H9 (cell line): ENCODE measurements at regions not wholly inside any gene's neighbourhood (a gene's known extent, or its start where the extent isn't known, plus 50 kb on each side); places are given as distances from the start of the nearest gene placed in this dataset.

ENCODE experiments used
- DNase-seq: peaks from one replicate; pipeline ENCODE4 v3.0.0-alpha.2; 2017
- H2AFZ ChIP-seq: one replicate; pipeline ENCODE4 v1.6.1; 2013; ENCODE audit warnings: mild to moderate bottlenecking, low read length, control low read depth, moderate library complexity
- H2AK5ac ChIP-seq: 2 replicates; pipeline ENCODE4 v1.6.1; 2013; ENCODE audit warnings: low read length, control low read depth, mixed read lengths; ENCODE audit not compliant: insufficient read length
- H2BK120ac ChIP-seq: one replicate; pipeline ENCODE4 v1.6.1; 2013; ENCODE audit warnings: low read depth, mild to moderate bottlenecking, low read length, control low read depth, inconsistent platforms; ENCODE audit not compliant: poor library complexity, severe bottlenecking
- H2BK12ac ChIP-seq: 2 replicates; pipeline ENCODE4 v1.6.1; 2013; ENCODE audit warnings: low read length, control low read depth, mixed read lengths, low read depth; ENCODE audit not compliant: insufficient read length
- H2BK15ac ChIP-seq: 2 replicates; pipeline ENCODE4 v1.6.1; 2013; ENCODE audit warnings: low read depth, low read length, control low read depth
- H2BK20ac ChIP-seq: one replicate; pipeline ENCODE4 v1.6.1; 2013; ENCODE audit warnings: low read depth, mild to moderate bottlenecking, low read length, control low read depth, inconsistent platforms; ENCODE audit not compliant: poor library complexity, severe bottlenecking
- H2BK5ac ChIP-seq: 2 replicates; pipeline ENCODE4 v1.6.1; 2013; ENCODE audit warnings: low read length, control low read depth, mixed read lengths; ENCODE audit not compliant: insufficient read length
- H3K14ac ChIP-seq: 2 replicates; pipeline ENCODE4 v1.6.1; 2013; ENCODE audit warnings: low read length, control low read depth; ENCODE audit not compliant: insufficient read depth
- H3K18ac ChIP-seq: 2 replicates; pipeline ENCODE4 v1.6.1; 2013; ENCODE audit warnings: low read depth, mild to moderate bottlenecking, mixed read lengths, low read length, control low read depth; ENCODE audit not compliant: insufficient read length
- H3K23ac ChIP-seq: 2 replicates; pipeline ENCODE4 v1.6.1; 2013; ENCODE audit warnings: low read length, control low read depth, mixed read lengths, low read depth; ENCODE audit not compliant: insufficient read length
- H3K23me2 ChIP-seq: 2 replicates; pipeline ENCODE4 v1.6.1; 2013; ENCODE audit warnings: low read depth, mild to moderate bottlenecking, mixed read lengths, low read length, control low read depth; ENCODE audit not compliant: insufficient read length, poor library complexity, severe bottlenecking
- H3K27ac ChIP-seq: 2 replicates; pipeline ENCODE4 v1.5.1; 2013; ENCODE audit warnings: low read length, control low read depth, mixed read lengths, low read depth; ENCODE audit not compliant: insufficient read length
- H3K27me3 ChIP-seq: 2 replicates; pipeline ENCODE4 v1.6.1; 2013; ENCODE audit warnings: low read length, control low read depth, inconsistent platforms; ENCODE audit not compliant: insufficient read depth
- H3K4ac ChIP-seq: 2 replicates; pipeline ENCODE4 v1.6.1; 2013; ENCODE audit warnings: low read depth, mild to moderate bottlenecking, control low read depth, inconsistent platforms, low read length, moderate library complexity
- H3K4me1 ChIP-seq: 2 replicates; pipeline ENCODE4 v1.6.1; 2013; ENCODE audit warnings: low read length, control low read depth, inconsistent platforms; ENCODE audit not compliant: insufficient read depth
- H3K4me2 ChIP-seq: 2 replicates; pipeline ENCODE4 v1.6.1; 2013; ENCODE audit warnings: low read length, control low read depth, mixed read lengths; ENCODE audit not compliant: insufficient read length, insufficient read depth
- H3K56ac ChIP-seq: 2 replicates; pipeline ENCODE4 v1.6.1; 2013; ENCODE audit warnings: low read depth, mild to moderate bottlenecking, mixed read lengths, low read length, control low read depth; ENCODE audit not compliant: insufficient read length
- H3K79me1 ChIP-seq: 2 replicates; pipeline ENCODE4 v1.6.1; 2013; ENCODE audit warnings: low read depth, mild to moderate bottlenecking, moderate library complexity, low read length, control low read depth, inconsistent platforms; ENCODE audit not compliant: insufficient read depth, poor library complexity, severe bottlenecking
- H3K79me2 ChIP-seq: 2 replicates; pipeline ENCODE4 v1.6.1; 2013; ENCODE audit warnings: low read length, control low read depth, inconsistent platforms; ENCODE audit not compliant: insufficient read depth
- H3K9ac ChIP-seq: 2 replicates; pipeline ENCODE4 v1.6.1; 2013; ENCODE audit warnings: low read length, control low read depth, mixed read lengths; ENCODE audit not compliant: insufficient read length; ENCODE audit errors: extremely low read depth
- H3K9me3 ChIP-seq: one replicate; pipeline ENCODE4 v1.6.1; 2013; ENCODE audit warnings: low read depth, low read length, inconsistent platforms; ENCODE audit not compliant: control insufficient read depth
- H3T11ph ChIP-seq: one replicate; pipeline ENCODE4 v1.6.1; 2013; ENCODE audit warnings: mild to moderate bottlenecking, low read length, control low read depth, inconsistent platforms
- H4K20me1 ChIP-seq: one replicate; pipeline ENCODE4 v1.6.1; 2013; ENCODE audit not compliant: control insufficient read depth, insufficient read length, insufficient read depth
- H4K5ac ChIP-seq: 2 replicates; pipeline ENCODE4 v1.6.1; 2013; ENCODE audit warnings: low read depth, mild to moderate bottlenecking, mixed read lengths, low read length, control low read depth; ENCODE audit not compliant: insufficient read length
- H4K8ac ChIP-seq: replicated peaks from 2 replicates; pipeline ENCODE4 v1.6.1; 2013; ENCODE audit warnings: low read length, control low read depth, mixed read lengths, low read depth; ENCODE audit not compliant: insufficient read length
- H4K91ac ChIP-seq: 2 replicates; pipeline ENCODE4 v1.6.1; 2013; ENCODE audit warnings: low read depth, mild to moderate bottlenecking, moderate library complexity, mixed read lengths, low read length, control low read depth; ENCODE audit not compliant: insufficient read length
- H3K27ac Mint-ChIP-seq, 3 experiments: 2 replicates in 2 of 3; 3 replicates in 1 of 3; pipeline ENCODE4 v1.8.0; 2020 to 2021; ENCODE audit warnings: mixed read lengths in 3 of 3, mild to moderate bottlenecking in 1 of 3, moderate library complexity in 1 of 3
- H3K27me3 Mint-ChIP-seq: 2 replicates; pipeline ENCODE4 v1.8.0; 2021; ENCODE audit warnings: low read depth, mild to moderate bottlenecking, moderate library complexity, mixed read lengths
- H3K36me3 Mint-ChIP-seq, 3 experiments: 2 replicates in 2 of 3; 3 replicates in 1 of 3; pipeline ENCODE4 v1.8.0; 2020 to 2021; ENCODE audit warnings: low read depth in 3 of 3, mixed read lengths in 3 of 3; ENCODE audit not compliant: insufficient read depth in 1 of 3
- H3K4me1 Mint-ChIP-seq, 2 experiments: 2 replicates each; pipeline ENCODE4 v1.8.0; 2020; ENCODE audit warnings: mixed read lengths in 2 of 2
- H3K4me3 Mint-ChIP-seq, 2 experiments: 2 replicates in 1 of 2; 3 replicates in 1 of 2; pipeline ENCODE4 v1.8.0; 2020 to 2021; ENCODE audit warnings: mild to moderate bottlenecking in 2 of 2, mixed read lengths in 2 of 2, moderate library complexity in 1 of 2
- H3K9me3 Mint-ChIP-seq, 2 experiments: 2 replicates in 1 of 2; 3 replicates in 1 of 2; pipeline ENCODE4 v1.8.0; 2020; ENCODE audit warnings: mild to moderate bottlenecking in 2 of 2, mixed read lengths in 2 of 2, moderate library complexity in 1 of 2
- CTCF ChIP-seq: fragments of 200-600 bp; sonication (generic); conservative IDR thresholded peaks from 3 replicates; pipeline ENCODE4 v1.8.0; 2021; ENCODE audit warnings: antibody characterized with exemption, mild to moderate bottlenecking
- WGBS: extraction: QIAGEN DNeasy Blood & Tissue Kit; methylation state at CpG from one replicate; pipeline ENCODE4 v1.1.7; 2013; ENCODE audit warnings: missing lambda C conversion rate, low lambda C conversion rate, mixed read lengths; ENCODE audit not compliant: insufficient read length; ENCODE audit errors: extremely low coverage; 5-methylcytosine and 5-hydroxymethylcytosine counted together

DNA sequence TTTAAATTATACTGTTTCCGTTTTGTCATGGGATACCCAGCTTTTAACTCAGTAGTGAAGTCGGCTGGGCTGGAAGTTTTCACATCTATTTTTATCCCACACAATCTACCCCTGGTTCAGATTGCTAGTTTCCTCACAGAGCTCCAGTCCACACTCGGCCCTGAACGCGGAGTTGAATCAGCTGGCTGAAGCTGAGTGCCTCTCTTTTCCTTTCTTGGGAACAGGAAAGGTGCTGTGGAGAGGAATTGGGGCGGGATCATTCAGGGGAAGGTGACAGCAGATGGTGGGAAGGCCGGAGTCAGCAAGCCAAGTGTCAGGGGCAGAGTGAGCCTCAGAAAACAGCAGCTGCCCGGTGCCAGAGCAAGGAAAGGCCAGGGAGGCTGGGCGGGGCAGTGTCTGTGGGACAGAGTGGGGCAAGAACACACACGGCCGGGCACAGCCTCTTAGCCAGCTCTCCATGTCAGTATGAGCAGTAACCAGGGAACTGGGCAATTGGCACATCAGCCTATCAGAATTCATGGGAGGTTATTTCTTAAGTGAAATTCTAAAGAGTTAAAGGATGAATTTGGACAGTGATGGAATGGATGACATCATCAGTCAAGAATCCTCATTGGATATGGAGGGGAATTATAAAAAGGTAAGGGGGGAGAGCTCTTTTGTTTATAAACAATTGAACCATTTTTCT, 135.7 kb upstream of the IL12A start:
- Histone ChIP-seq H3K9ac (no peak overlapping the region), H3K18ac (no peak overlapping the region), H4K8ac (no peak overlapping the region), H3K4me1 (peaks cover 4% of the 10 kb centered on the region; the same call in 1 of the 2 replicates), H4K20me1 (no peaks in the 10 kb centered on the region), H3T11ph (no peak overlapping the region), H3K23me2 (no peaks in the 10 kb centered on the region), H3K4ac (no peak overlapping the region), H3K23ac (no peak overlapping the region), H3K14ac (peak overlapping the region; percentile 64), H4K91ac (no peak overlapping the region), H2BK15ac (no peak overlapping the region), H3K4me2 (no peak overlapping the region), H3K79me1 (no peaks in the 10 kb centered on the region), H3K9me3 (no peaks in the 10 kb centered on the region), H2AK5ac (no peak overlapping the region), H2AFZ (no peak overlapping the region), H2BK20ac (no peak overlapping the region), H3K56ac (no peak overlapping the region), H3K27me3 (no peaks in the 10 kb centered on the region), H2BK5ac (no peak overlapping the region), H2BK12ac (no peak overlapping the region), H3K27ac (peak overlapping the region; percentile 17), H4K5ac (no peak overlapping the region), H3K79me2 (peaks cover 2% of the 10 kb centered on the region; the same call in 1 of the 2 replicates), H2BK120ac (no peak overlapping the region)
- Mint-ChIP-seq H3K9me3 (peaks cover 5 to 16% of the 10 kb centered on the region in 2 experiments; a peak in 4 of 5 replicates), H3K4me3 (no peak overlapping the region), H3K27ac (peak overlapping the region; percentile 85 to 96 (median 85)), H3K4me1 (peaks cover 34 to 37% of the 10 kb centered on the region in 2 experiments), H3K27me3 (no peaks in the 10 kb centered on the region), H3K36me3 (peaks cover 2 to 14% (median 11%) of the 10 kb centered on the region in 3 experiments; a peak in 6 of 7 replicates)
- TF ChIP-seq CTCF: no peak
- no CpG with 5 or more reads among the region's 11 CpGs for WGBS
- peak; percentile 62 for DNase-seq
